ENCODE measurements at regions not wholly inside any gene's neighbourhood (a gene's known extent, or its start where the extent isn't known, plus 50 kb on each side); places are given as distances from the start of the nearest gene placed in this dataset.

DNA sequence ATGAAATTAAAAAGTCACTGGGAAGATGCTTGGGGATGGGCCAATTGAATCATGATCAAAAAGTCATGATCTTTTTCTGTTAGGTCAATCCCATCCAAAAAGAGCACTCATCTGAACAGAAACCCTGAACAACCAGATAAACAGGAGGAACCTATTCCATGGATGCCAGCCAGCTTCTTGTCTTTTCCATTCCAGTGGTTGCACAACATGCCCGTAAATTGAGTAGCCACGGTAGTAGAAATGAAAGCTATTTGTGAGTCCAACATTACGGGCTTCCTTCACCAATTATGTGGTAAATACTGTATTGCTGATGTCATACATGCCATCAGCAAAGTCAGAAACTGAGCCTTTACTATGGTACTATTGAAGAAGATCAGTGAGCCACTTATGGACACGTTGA is 982.4 kb upstream of the HS3ST1 start:
- TF ChIP-seq CTCF (IDR thresholded peaks at IDR 0.05) (no peak), EZH2 (IDR thresholded peaks at IDR 0.05; ENCODE audit: borderline replicate concordance, insufficient read depth, low read depth, low read length, poor library complexity, severe bottlenecking) (no peak)

All from B cell (primary cell).